ENCODE measurements at regions not wholly inside any gene's neighbourhood (a gene's known extent, or its start where the extent isn't known, plus 50 kb on each side); places are given as distances from the start of the nearest gene placed in this dataset.

- peak; percentile 28 for DNase-seq
- no peaks in the 10 kb centered on the region for H3F3A ChIP-seq (replicated peaks; ENCODE audit: insufficient read depth)
- 47% methylated on average over 20 of the region's 20 CpGs for WGBS (ENCODE audit: low lambda C conversion rate)
- no peaks in the 10 kb centered on the region for H3K9me2 ChIP-seq
- no peaks in the 10 kb centered on the region for H3K36me3 ChIP-seq (replicated peaks in 1 of 2; ENCODE audit: control insufficient read depth in 1 of 2, insufficient read depth in 2 of 2, low read length in 1 of 2)
- TF ChIP-seq FOXM1 (IDR thresholded peaks at IDR 0.05; ENCODE audit: low read depth) (no peak), CTCF (IDR thresholded peaks at IDR 0.05) (no peak), NRF1 (IDR thresholded peaks at IDR 0.05; ENCODE audit: low read depth, low read length) (no peak), RXRA (IDR thresholded peaks at IDR 0.05; ENCODE audit: borderline replicate concordance, low read depth) (no peak), FOSL2 (IDR thresholded peaks at IDR 0.05; ENCODE audit: borderline replicate concordance, low read depth) (no peak), JUND (IDR thresholded peaks at IDR 0.05) (no peak), POLR2AphosphoS5 (IDR thresholded peaks at IDR 0.05; ENCODE audit: low read depth, low read length) (no peak), MXI1 (IDR thresholded peaks at IDR 0.05; ENCODE audit: low read depth, low read length) (no peak), RFX5 (IDR thresholded peaks at IDR 0.05; ENCODE audit: low read length) (no peak), TAF1 (IDR thresholded peaks at IDR 0.05; ENCODE audit: borderline replicate concordance, low read depth, low read length) (no peak), SIN3A (IDR thresholded peaks at IDR 0.05; ENCODE audit: borderline replicate concordance, low read depth, low read length) (no peak), USF1 (IDR thresholded peaks at IDR 0.05; ENCODE audit: borderline replicate concordance, low read depth) (no peak), YY1 (IDR thresholded peaks at IDR 0.05; ENCODE audit: low read depth) (no peak), CHD2 (IDR thresholded peaks at IDR 0.05; ENCODE audit: low read length, partially characterized antibody) (no peak), ZBTB33 (IDR thresholded peaks at IDR 0.05; ENCODE audit: borderline replicate concordance, low read depth) (no peak), MEF2A (IDR thresholded peaks at IDR 0.05; ENCODE audit: borderline replicate concordance, low read depth) (no peak), TCF12 (IDR thresholded peaks at IDR 0.05) (no peak)
- H2AFZ ChIP-seq (ENCODE audit: low read depth), result no peak overlapping the region
- peaks cover 0 to 3% of the 10 kb centered on the region in 2 experiments; a peak in 1 of 4 replicates for H3K4me1 ChIP-seq (ENCODE audit: control insufficient read depth in 1 of 2, insufficient read depth in 2 of 2, low read depth in 1 of 2, low read length in 1 of 2)
- no peak overlapping the region for H3K4me3 ChIP-seq (ENCODE audit: low read depth in 2 of 2, low read length in 1 of 2)
- H3K4me2 ChIP-seq, result no peak overlapping the region
- H4K20me1 ChIP-seq (ENCODE audit: insufficient read depth), result no peaks in the 10 kb centered on the region
- H3K79me2 ChIP-seq (ENCODE audit: insufficient read depth), result no peaks in the 10 kb centered on the region
- no peaks in the 10 kb centered on the region for H3K9me3 ChIP-seq
- ChIA-PET CTCF (interaction anchor here (0.6 to 3.6 kb wide), 23 partner anchors 10 to 461 kb away, joined by 3 to 26 read pairs (median 3); no protein-coding TSS in a partner anchor), POLR2A (no interaction called here)
- H3K27me3 ChIP-seq (ENCODE audit: insufficient read depth), result peaks cover 41% of the 10 kb centered on the region
- H3K27ac ChIP-seq (ENCODE audit: low read depth in 2 of 2, low read length in 1 of 2), result no peak overlapping the region
- no peak overlapping the region for H3K9ac ChIP-seq
These were observed 128.8 kb downstream of the NDUFA12 start for GRCh38 chr12:94874518-94875302.

Data from SK-N-SH (cell line).